OCI-LY7 (cell line): ENCODE measurements at regions not wholly inside any gene's neighbourhood (a gene's known extent, or its start where the extent isn't known, plus 50 kb on each side); places are given as distances from the start of the nearest gene placed in this dataset.

ENCODE experiments used
- BruUV-seq: library from RNA; stranded (reverse); fragments of 400-500 nt; replicated peaks from 2 replicates; lab custom pipeline; 2021; lab: Mats Ljungman, UMichigan
- CTCF ChIA-PET: fragments of 300-600 bp; sonication (Branson Sonifier 250); formaldehyde crosslinking; loops from one replicate; lab custom pipeline; 2022; ENCODE audit warnings: antibody characterized with exemption; ENCODE audit not compliant: unreplicated experiment; lab: Charles Lee
- POLR2A ChIA-PET: fragments of 300-600 bp; sonication (Branson Sonifier 250); formaldehyde crosslinking; loops from one replicate; lab custom pipeline; 2022; ENCODE audit warnings: antibody characterized with exemption; lab: Charles Lee
- DNase-seq: peaks from one replicate; pipeline ENCODE4 v3.0.0-alpha.2; 2015; ENCODE audit warnings: low spot score
- H2AFZ ChIP-seq: fragments of 200-600 bp; sonication (generic), shearing (Covaris generic); 2 replicates; pipeline ENCODE4 v1.6.1; 2014; ENCODE audit warnings: mild to moderate bottlenecking, antibody characterized with exemption, low read length, moderate library complexity
- H3K27ac ChIP-seq: fragments of 200-600 bp; sonication (generic); 2 replicates; pipeline ENCODE4 v1.5.1; 2014; ENCODE audit warnings: mixed run types, low read depth, mild to moderate bottlenecking, moderate library complexity, low read length, inconsistent platforms; ENCODE audit not compliant: poor library complexity, severe bottlenecking
- H3K36me3 ChIP-seq: fragments of 200-600 bp; sonication (generic); 2 replicates; pipeline ENCODE4 v1.6.1; 2014; ENCODE audit warnings: mild to moderate bottlenecking, antibody characterized with exemption, low read length, moderate library complexity, mixed read lengths; ENCODE audit not compliant: insufficient read depth
- H3K4me1 ChIP-seq: fragments of 200-600 bp; sonication (generic); 2 replicates; pipeline ENCODE4 v1.5.1; 2014; ENCODE audit warnings: mild to moderate bottlenecking, low read length; ENCODE audit not compliant: insufficient read depth, poor library complexity, severe bottlenecking
- H3K4me2 ChIP-seq: fragments of 200-600 bp; sonication (generic); 2 replicates; pipeline ENCODE4 v1.6.1; 2014; ENCODE audit warnings: mild to moderate bottlenecking, low read length
- H3K4me3 ChIP-seq: fragments of 200-600 bp; sonication (generic); 2 replicates; pipeline ENCODE4 v1.5.1; 2014; ENCODE audit warnings: mild to moderate bottlenecking, low read depth, low read length; ENCODE audit not compliant: poor library complexity, severe bottlenecking
- H3K79me2 ChIP-seq: fragments of 200-600 bp; sonication (generic); 2 replicates; pipeline ENCODE4 v1.6.1; 2016; ENCODE audit warnings: low read depth, mild to moderate bottlenecking, low read length, moderate library complexity, mixed read lengths; ENCODE audit not compliant: insufficient read depth
- H3K9me2 ChIP-seq: fragments of 200-600 bp; sonication (generic); 2 replicates; pipeline ENCODE4 v1.6.1; 2016; ENCODE audit warnings: mild to moderate bottlenecking, low read length, mixed read lengths; ENCODE audit not compliant: insufficient read depth
- H3K9me3 ChIP-seq: fragments of 200-600 bp; sonication (generic); 2 replicates; pipeline ENCODE4 v1.6.1; 2014; ENCODE audit warnings: mild to moderate bottlenecking, mixed run types, low read length, mixed read lengths
- H4K20me1 ChIP-seq: fragments of 200-600 bp; sonication (generic); 2 replicates; pipeline ENCODE4 v1.6.1; 2014; ENCODE audit warnings: mild to moderate bottlenecking, antibody characterized with exemption, low read length, moderate library complexity, mixed read lengths; ENCODE audit not compliant: insufficient read depth
- CTCF ChIP-seq: fragments of 200-600 bp; sonication (generic); conservative IDR thresholded peaks from 2 replicates; pipeline ENCODE4 v1.5.1; 2014; ENCODE audit warnings: mild to moderate bottlenecking, antibody characterized with exemption, low read length, moderate library complexity, mixed read lengths
- EZH2phosphoT487 ChIP-seq: fragments of 200-600 bp; sonication (generic); IDR thresholded peaks from 2 replicates; pipeline ENCODE4 v1.6.1; 2018; ENCODE audit warnings: low read depth, borderline replicate concordance, mild to moderate bottlenecking, mixed run types, antibody characterized with exemption, low read length, moderate library complexity, mixed read lengths
- intact Hi-C: fragments of 100-400 bp; cut with micrococcal nuclease; formaldehyde crosslinking; loops from one replicate; pipeline ENCODE4 v1.10.0; 2022; ENCODE audit not compliant: unreplicated experiment

- H3K4me1 ChIP-seq, result no peaks in the 10 kb centered on the region
- BruUV-seq, result no TSS peak
- H4K20me1 ChIP-seq, result no peaks in the 10 kb centered on the region
- H3K36me3 ChIP-seq, result no peaks in the 10 kb centered on the region
- H3K79me2 ChIP-seq, result no peaks in the 10 kb centered on the region
- no peak overlapping the region for H2AFZ ChIP-seq
- POLR2A ChIA-PET, result no interaction called here
- no peaks in the 10 kb centered on the region for H3K9me2 ChIP-seq
- CTCF ChIA-PET, result no interaction called here
- no peak overlapping the region for H3K4me2 ChIP-seq
- TF ChIP-seq CTCF (no peak), EZH2phosphoT487 (no peak)
- H3K4me3 ChIP-seq, result no peak overlapping the region
- H3K27ac ChIP-seq, result no peak overlapping the region
- H3K9me3 ChIP-seq, result no peaks in the 10 kb centered on the region
- intact Hi-C loops, result no loop called here
- no peak for DNase-seq
These were observed 197.2 kb downstream of the BCHE start for GRCh38 chr3:165640031-165640430.

- CTCF ChIA-PET, result no interaction called here
- H3K4me1 ChIP-seq, result no peaks in the 10 kb centered on the region
- POLR2A ChIA-PET, result no interaction called here
- H3K9me3 ChIP-seq, result no peaks in the 10 kb centered on the region
- no peak for DNase-seq
- H3K27ac ChIP-seq, result no peak overlapping the region
- TF ChIP-seq EZH2phosphoT487 (no peak), CTCF (no peak)
- intact Hi-C loops, result no loop called here
- no peak overlapping the region for H3K4me3 ChIP-seq
- no peak overlapping the region for H3K4me2 ChIP-seq
- H3K79me2 ChIP-seq, result no peaks in the 10 kb centered on the region
- no peaks in the 10 kb centered on the region for H3K9me2 ChIP-seq
- no peak overlapping the region for H2AFZ ChIP-seq
- H4K20me1 ChIP-seq, result no peaks in the 10 kb centered on the region
- no peaks in the 10 kb centered on the region for H3K36me3 ChIP-seq
- BruUV-seq, result no TSS peak
These were observed 199.2 kb downstream of the BCHE start for GRCh38 chr3:165638034-165638433.

GRCh38 chr3:165636684-165637015 is 200.6 kb downstream of the BCHE start:
- POLR2A ChIA-PET, result interaction anchor here (0.7 kb wide), 1 partner anchor 648 kb away, joined by 3 read pairs; no protein-coding TSS in a partner anchor
- no TSS peak for BruUV-seq
- no peak for DNase-seq
- Histone ChIP-seq H3K4me3 (no peak overlapping the region), H3K36me3 (no peaks in the 10 kb centered on the region), H3K9me2 (no peaks in the 10 kb centered on the region), H2AFZ (no peak overlapping the region), H3K4me1 (no peaks in the 10 kb centered on the region), H3K79me2 (no peaks in the 10 kb centered on the region), H3K9me3 (no peaks in the 10 kb centered on the region), H3K27ac (no peak overlapping the region), H3K4me2 (no peak overlapping the region), H4K20me1 (no peaks in the 10 kb centered on the region)
- CTCF ChIA-PET, result no interaction called here
- intact Hi-C loops, result no loop called here
- TF ChIP-seq EZH2phosphoT487 (no peak), CTCF (no peak)
